HCT116 (cell line): ENCODE measurements at regions not wholly inside any gene's neighbourhood (a gene's known extent, or its start where the extent isn't known, plus 50 kb on each side); places are given as distances from the start of the nearest gene placed in this dataset.

Experiments
- ATAC-seq: fragments of 200-7000 bp; cut with Tn5 transposase; 2 replicates; pipeline ENCODE4 v1.9.1; 2020; ENCODE audit warnings: mild to moderate bottlenecking, moderate library complexity
- BruUV-seq: library from RNA; stranded (reverse); fragments of 400-500 nt; replicated peaks from 2 replicates; lab custom pipeline; 2021; lab: Mats Ljungman, UMichigan
- CTCF ChIA-PET: fragments of 300-600 bp; sonication (Branson Sonifier 250); formaldehyde crosslinking; loops from one replicate; lab custom pipeline; 2021; ENCODE audit warnings: antibody characterized with exemption; lab: Charles Lee
- POLR2A ChIA-PET: fragments of 300-600, 350-600 bp; sonication (Branson Sonifier 250); formaldehyde crosslinking; loops from one replicate; lab custom pipeline; 2021; ENCODE audit warnings: antibody characterized with exemption; lab: Charles Lee
- RAD21 ChIA-PET, 2 experiments: fragments of 300-600 bp; sonication (Branson Sonifier 250); formaldehyde crosslinking; loops; one replicate each; lab custom pipeline; 2023; ENCODE audit warnings: low total read pairs in 2 of 2; ENCODE audit not compliant: uncharacterized antibody in 2 of 2, unreplicated experiment in 2 of 2, low non-redundant PET in 1 of 2; lab: Charles Lee
- DNase-seq: peaks from one replicate; pipeline ENCODE4 v3.0.0-alpha.2; 2010; ENCODE audit warnings: low read depth, low spot score
- H2AFZ ChIP-seq: fragments of 200-600 bp; shearing (Covaris generic), sonication (generic); 2 replicates; pipeline ENCODE4 v1.6.1; 2017; ENCODE audit warnings: low read depth, mixed run types, mixed read lengths, antibody characterized with exemption, low read length; ENCODE audit not compliant: poor library complexity, severe bottlenecking
- H3K27ac ChIP-seq: 2 replicates; pipeline ENCODE4 v1.5.1; 2012; ENCODE audit warnings: low read depth, low read length
- H3K27me3 ChIP-seq: fragments of 200-600 bp; sonication (generic); 2 replicates; pipeline ENCODE4 v1.6.1; 2016; ENCODE audit warnings: mixed run types, low read length, mixed read lengths; ENCODE audit not compliant: insufficient read depth
- H3K36me3 ChIP-seq, 2 experiments: fragments of 200-500 bp in 1 of 2; fragments of 200-600 bp in 1 of 2; sonication (Bioruptor generic) in 1 of 2; sonication (generic) in 1 of 2; 2 replicates each; pipeline versions ENCODE4 v1.5.1 to v1.6.1; 2014 to 2016; ENCODE audit warnings: low read length in 2 of 2, inconsistent platforms in 1 of 2, mixed read lengths in 1 of 2, mixed run types in 1 of 2; ENCODE audit not compliant: insufficient read depth in 2 of 2, control insufficient read depth in 1 of 2
- H3K4me1 ChIP-seq, 2 experiments: fragments of 200-600 bp in 1 of 2; sonication (generic) in 1 of 2; 2 replicates each; pipeline versions ENCODE4 v1.5.1 to v1.6.1; 2012 to 2017; ENCODE audit warnings: low read length in 2 of 2, inconsistent platforms in 1 of 2, mild to moderate bottlenecking in 1 of 2, mixed read lengths in 1 of 2, mixed run types in 1 of 2, moderate library complexity in 1 of 2; ENCODE audit not compliant: insufficient read depth in 2 of 2, control insufficient read depth in 1 of 2
- H3K4me2 ChIP-seq: fragments of 200-600 bp; sonication (generic); 2 replicates; pipeline ENCODE4 v1.6.1; 2017; ENCODE audit warnings: mixed run types, low read length, mixed read lengths
- H3K4me3 ChIP-seq, 2 experiments: fragments of 200-600 bp in 1 of 2; sonication (generic) in 1 of 2; replicated peaks in 1 of 2; 2 replicates each; pipeline ENCODE4 v1.5.1; 2011 to 2016; ENCODE audit warnings: low read length in 2 of 2, control low read depth in 1 of 2, low read depth in 1 of 2, mild to moderate bottlenecking in 1 of 2, mixed read lengths in 1 of 2, mixed run types in 1 of 2
- H3K79me2 ChIP-seq: fragments of 200-600 bp; sonication (generic); 2 replicates; pipeline ENCODE4 v1.6.1; 2017; ENCODE audit warnings: mild to moderate bottlenecking, mixed run types, low read length, moderate library complexity, mixed read lengths; ENCODE audit not compliant: insufficient read depth
- H3K9ac ChIP-seq: fragments of 200-600 bp; sonication (generic); 2 replicates; pipeline ENCODE4 v1.6.1; 2016; ENCODE audit warnings: low read length, mixed read lengths
- H3K9me2 ChIP-seq: fragments of 200-600 bp; sonication (generic), shearing (Covaris generic); 2 replicates; pipeline ENCODE4 v1.6.1; 2017; ENCODE audit warnings: mixed run types, mild to moderate bottlenecking, moderate library complexity; ENCODE audit not compliant: insufficient read depth
- H3K9me3 ChIP-seq, 2 experiments: fragments of 200-500 bp in 1 of 2; fragments of 200-600 bp in 1 of 2; sonication (Bioruptor generic) in 1 of 2; sonication (generic) in 1 of 2; 2 replicates each; pipeline ENCODE4 v1.6.1; 2014 to 2017; ENCODE audit warnings: low read length in 2 of 2, mixed read lengths in 2 of 2, inconsistent platforms in 1 of 2, low read depth in 1 of 2, mild to moderate bottlenecking in 1 of 2, mixed run types in 1 of 2, moderate library complexity in 1 of 2; ENCODE audit not compliant: control insufficient read depth in 1 of 2, insufficient read depth in 1 of 2
- H4K20me1 ChIP-seq: fragments of 200-600 bp; sonication (generic), shearing (Covaris generic); 2 replicates; pipeline ENCODE4 v1.6.1; 2017; ENCODE audit warnings: mixed run types, mild to moderate bottlenecking, moderate library complexity; ENCODE audit not compliant: insufficient read depth
- ATF3 ChIP-seq: IDR thresholded peaks from 2 replicates; pipeline ENCODE4 v1.6.1; 2012
- CBX3 ChIP-seq: IDR thresholded peaks from 2 replicates; pipeline ENCODE4 v1.6.1; 2012; ENCODE audit warnings: low read depth
- CEBPB ChIP-seq: IDR thresholded peaks from 2 replicates; pipeline ENCODE4 v1.6.1; 2012; ENCODE audit warnings: low read depth
- CTCF ChIP-seq, 3 experiments: fragments of 200-600 bp in 1 of 3; sonication (generic) in 1 of 3; IDR thresholded peaks in 2 of 3; conservative IDR thresholded peaks in 1 of 3; 2 replicates each; pipeline ENCODE4 v1.5.1; 2012 to 2017; ENCODE audit warnings: low read depth in 2 of 3, low read length in 2 of 3, antibody characterized with exemption in 1 of 3, borderline replicate concordance in 1 of 3, control low read depth in 1 of 3, mild to moderate bottlenecking in 1 of 3, mixed read lengths in 1 of 3, mixed run types in 1 of 3, moderate library complexity in 1 of 3; ENCODE audit not compliant: insufficient read depth in 1 of 3
- EGR1 ChIP-seq: IDR thresholded peaks from 2 replicates; pipeline ENCODE4 v1.6.1; 2012; ENCODE audit warnings: low read depth
- ELF1 ChIP-seq: IDR thresholded peaks from 2 replicates; pipeline ENCODE4 v1.6.1; 2012; ENCODE audit warnings: low read depth, borderline replicate concordance
- EZH2 ChIP-seq: fragments of 200-600 bp; sonication (generic); IDR thresholded peaks from 2 replicates; pipeline ENCODE4 v1.6.1; 2017; ENCODE audit warnings: antibody characterized with exemption, mixed run types
- EZH2phosphoT487 ChIP-seq: fragments of 200-600 bp; IDR thresholded peaks from 2 replicates; pipeline ENCODE4 v1.6.1; 2018; ENCODE audit warnings: antibody characterized with exemption, borderline replicate concordance
- FOSL1 ChIP-seq: IDR thresholded peaks from 2 replicates; pipeline ENCODE4 v1.6.1; 2012; ENCODE audit warnings: low read depth
- JUND ChIP-seq: IDR thresholded peaks from 2 replicates; pipeline ENCODE4 v1.6.1; 2012
- POLR2A ChIP-seq: IDR thresholded peaks from 2 replicates; pipeline ENCODE4 v1.7.0; 2011; ENCODE audit warnings: borderline replicate concordance; ENCODE audit not compliant: insufficient read depth, insufficient read length; ENCODE audit errors: extremely low read depth
- RAD21 ChIP-seq: IDR thresholded peaks from 2 replicates; pipeline ENCODE4 v1.6.1; 2012; ENCODE audit warnings: low read depth, mild to moderate bottlenecking
- SIN3A ChIP-seq: IDR thresholded peaks from 2 replicates; pipeline ENCODE4 v1.6.1; 2012; ENCODE audit warnings: low read depth
- SP1 ChIP-seq: IDR thresholded peaks from 2 replicates; pipeline ENCODE4 v1.6.1; 2012; ENCODE audit warnings: low read depth
- SRF ChIP-seq: IDR thresholded peaks from 2 replicates; pipeline ENCODE4 v1.6.1; 2012; ENCODE audit warnings: low read depth
- TCF7L2 ChIP-seq: IDR thresholded peaks from 2 replicates; pipeline ENCODE4 v1.7.0; 2011; ENCODE audit warnings: borderline replicate concordance, inconsistent platforms; ENCODE audit not compliant: insufficient read depth, insufficient read length; ENCODE audit errors: extremely low read depth
- ZFX ChIP-seq: fragments of 450-650 bp; IDR thresholded peaks from 2 replicates; pipeline ENCODE4 v1.6.1; 2017
- ZNF274 ChIP-seq: fragments of 200-500 bp; sonication (Bioruptor generic); IDR thresholded peaks from 2 replicates; pipeline ENCODE4 v1.6.1; 2014; ENCODE audit warnings: mild to moderate bottlenecking, low read depth, low read length, inconsistent platforms
- intact Hi-C: fragments of 100-400 bp; cut with micrococcal nuclease; formaldehyde crosslinking; loops from 2 replicates; pipeline ENCODE4 v1.10.0; 2022

DNA sequence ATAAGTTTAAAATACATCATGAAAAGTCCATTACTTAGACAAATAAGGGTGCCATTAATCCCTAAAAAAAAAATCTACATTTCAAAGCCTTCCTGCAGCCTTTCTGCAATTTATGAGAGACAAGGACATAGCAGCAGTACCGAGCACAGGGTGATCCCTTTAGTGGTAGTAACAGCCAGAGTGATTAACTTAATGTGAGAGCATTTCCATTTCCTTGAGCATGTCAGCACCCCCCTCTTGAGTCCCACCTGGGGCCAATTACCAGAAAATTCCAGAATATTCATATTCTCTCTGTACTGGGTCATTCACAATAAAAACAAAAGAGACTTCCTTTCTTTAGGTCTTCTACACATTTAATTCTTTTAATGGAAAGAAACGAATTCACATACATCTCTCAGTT is 546.9 kb upstream of the CCDC54 start:
- no peak for ATAC-seq
- BruUV-seq, result no TSS peak
- H2AFZ ChIP-seq, result no peak overlapping the region
- ChIA-PET RAD21 (no interaction called here), POLR2A (no interaction called here), CTCF (no interaction called here)
- H3K36me3 ChIP-seq, result no peaks in the 10 kb centered on the region
- no peaks in the 10 kb centered on the region for H3K9me2 ChIP-seq
- no peak overlapping the region for H3K4me2 ChIP-seq
- no peaks in the 10 kb centered on the region for H3K79me2 ChIP-seq
- no peak for DNase-seq
- no peak overlapping the region for H3K9ac ChIP-seq
- H3K27me3 ChIP-seq, result no peaks in the 10 kb centered on the region
- TF ChIP-seq CBX3 (no peak), SP1 (no peak), EGR1 (no peak), ZFX (no peak), CEBPB (no peak), FOSL1 (no peak), SRF (no peak), ATF3 (no peak), ZNF274 (no peak)
- H4K20me1 ChIP-seq, result no peaks in the 10 kb centered on the region
- intact Hi-C loops, result no loop called here
- no peaks in the 10 kb centered on the region for H3K4me1 ChIP-seq
- no peak overlapping the region for H3K27ac ChIP-seq
- H3K4me3 ChIP-seq, result no peak overlapping the region
- no peaks in the 10 kb centered on the region for H3K9me3 ChIP-seq

DNA sequence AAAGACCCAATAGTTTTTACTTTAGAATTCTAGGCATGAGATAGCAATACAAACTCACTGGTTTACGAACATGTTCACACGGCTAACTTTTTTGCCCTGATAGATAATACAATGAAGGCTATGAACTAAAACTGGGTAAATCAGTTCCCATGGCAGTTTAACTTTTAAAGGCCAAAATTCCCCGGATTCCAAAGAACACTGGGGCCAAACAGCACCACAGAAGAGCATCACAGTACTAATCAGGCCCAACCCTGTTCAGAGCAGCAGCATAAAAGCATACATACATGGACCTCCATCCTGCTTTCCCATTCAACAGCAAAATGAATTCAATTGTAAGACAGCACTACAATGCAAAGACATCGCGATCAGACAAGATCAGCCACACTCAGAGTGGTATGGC is 540.3 kb upstream of the CCDC54 start:
- Histone ChIP-seq H3K4me1 (no peaks in the 10 kb centered on the region), H3K36me3 (no peaks in the 10 kb centered on the region), H3K4me2 (no peak overlapping the region), H3K9me2 (no peaks in the 10 kb centered on the region), H3K9me3 (no peaks in the 10 kb centered on the region), H2AFZ (no peak overlapping the region), H3K27ac (no peak overlapping the region), H3K4me3 (no peak overlapping the region), H4K20me1 (no peaks in the 10 kb centered on the region), H3K27me3 (no peaks in the 10 kb centered on the region), H3K9ac (no peak overlapping the region), H3K79me2 (no peaks in the 10 kb centered on the region)
- TF ChIP-seq RAD21 (no peak), EGR1 (no peak), JUND (no peak), ZNF274 (no peak), ELF1 (no peak), TCF7L2 (no peak), ZFX (no peak), FOSL1 (no peak), SRF (no peak), SIN3A (no peak), EZH2 (no peak), EZH2phosphoT487 (no peak), CTCF (IDR thresholded peaks at IDR 0.05 in 2 of 3, conservative IDR thresholded peaks at IDR 0.05 in 1 of 3; ENCODE audit: borderline replicate concordance in 1 of 3, insufficient read depth in 1 of 3, low read depth in 2 of 3, low read length in 2 of 3) (no peak), POLR2A (no peak)
- ChIA-PET POLR2A (no interaction called here), CTCF (no interaction called here), RAD21 (no interaction called here)
- DNase-seq (no peak), ATAC-seq (no peak)
- intact Hi-C loops, result no loop called here
- BruUV-seq, result no TSS peak
